ENCODE measurements at regions not wholly inside any gene's neighbourhood (a gene's known extent, or its start where the extent isn't known, plus 50 kb on each side); places are given as distances from the start of the nearest gene placed in this dataset.

DNA sequence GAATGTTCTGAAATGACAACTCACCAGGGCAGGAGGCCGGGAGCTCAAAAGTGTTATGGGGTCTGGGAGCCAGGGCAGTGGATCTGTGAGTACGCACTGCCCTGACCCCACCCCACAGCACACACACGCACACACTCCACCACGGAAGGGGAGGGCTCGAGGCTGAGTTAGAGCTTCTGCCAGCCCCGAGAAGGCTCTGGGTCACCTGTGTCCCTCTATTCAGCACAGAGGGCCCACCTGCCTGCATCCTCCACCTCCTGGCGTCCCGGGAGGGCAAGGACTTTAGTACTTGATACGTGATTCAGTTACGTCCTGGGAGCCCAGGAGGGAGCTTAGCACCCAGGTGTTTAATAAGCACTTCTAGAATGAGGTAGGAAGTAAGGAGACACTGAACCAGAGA, 190.0 kb upstream of the GPR12 start:
- TF ChIP-seq TBL1XR1 (IDR thresholded peaks at IDR 0.05; ENCODE audit: low read length in 2 of 2) (no peak), FOS (IDR thresholded peaks at IDR 0.05; ENCODE audit: extremely low read depth, insufficient read length) (no peak), POLR2A (conservative IDR thresholded peaks at IDR 0.05) (no peak), JUN (IDR thresholded peaks at IDR 0.05; ENCODE audit: borderline replicate concordance, low read depth, low read length) (no peak), JUN (CRISPR knock-in tag; IDR thresholded peaks at IDR 0.05; ENCODE audit: borderline replicate concordance) (no peak), KDM4B (IDR thresholded peaks at IDR 0.05; ENCODE audit: borderline replicate concordance in 2 of 2, low read depth in 1 of 2) (no peak)
- TF ChIP-seq, protein P1, sequence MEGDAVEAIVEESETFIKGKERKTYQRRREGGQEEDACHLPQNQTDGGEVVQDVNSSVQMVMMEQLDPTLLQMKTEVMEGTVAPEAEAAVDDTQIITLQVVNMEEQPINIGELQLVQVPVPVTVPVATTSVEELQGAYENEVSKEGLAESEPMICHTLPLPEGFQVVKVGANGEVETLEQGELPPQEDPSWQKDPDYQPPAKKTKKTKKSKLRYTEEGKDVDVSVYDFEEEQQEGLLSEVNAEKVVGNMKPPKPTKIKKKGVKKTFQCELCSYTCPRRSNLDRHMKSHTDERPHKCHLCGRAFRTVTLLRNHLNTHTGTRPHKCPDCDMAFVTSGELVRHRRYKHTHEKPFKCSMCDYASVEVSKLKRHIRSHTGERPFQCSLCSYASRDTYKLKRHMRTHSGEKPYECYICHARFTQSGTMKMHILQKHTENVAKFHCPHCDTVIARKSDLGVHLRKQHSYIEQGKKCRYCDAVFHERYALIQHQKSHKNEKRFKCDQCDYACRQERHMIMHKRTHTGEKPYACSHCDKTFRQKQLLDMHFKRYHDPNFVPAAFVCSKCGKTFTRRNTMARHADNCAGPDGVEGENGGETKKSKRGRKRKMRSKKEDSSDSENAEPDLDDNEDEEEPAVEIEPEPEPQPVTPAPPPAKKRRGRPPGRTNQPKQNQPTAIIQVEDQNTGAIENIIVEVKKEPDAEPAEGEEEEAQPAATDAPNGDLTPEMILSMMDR (IDR thresholded peaks at IDR 0.05 in 2 of 3, conservative IDR thresholded peaks at IDR 0.05 in 1 of 3; ENCODE audit: insufficient read depth in 2 of 3, low read depth in 1 of 3, low read length in 3 of 3) = no peak
- TF ChIP-seq, protein P2, sequence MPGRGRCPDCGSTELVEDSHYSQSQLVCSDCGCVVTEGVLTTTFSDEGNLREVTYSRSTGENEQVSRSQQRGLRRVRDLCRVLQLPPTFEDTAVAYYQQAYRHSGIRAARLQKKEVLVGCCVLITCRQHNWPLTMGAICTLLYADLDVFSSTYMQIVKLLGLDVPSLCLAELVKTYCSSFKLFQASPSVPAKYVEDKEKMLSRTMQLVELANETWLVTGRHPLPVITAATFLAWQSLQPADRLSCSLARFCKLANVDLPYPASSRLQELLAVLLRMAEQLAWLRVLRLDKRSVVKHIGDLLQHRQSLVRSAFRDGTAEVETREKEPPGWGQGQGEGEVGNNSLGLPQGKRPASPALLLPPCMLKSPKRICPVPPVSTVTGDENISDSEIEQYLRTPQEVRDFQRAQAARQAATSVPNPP (IDR thresholded peaks at IDR 0.05; ENCODE audit: borderline replicate concordance, insufficient read depth, insufficient read length) = no peak

All from K562 (cell line).